Peyer's patch (tissue), 4 donors: ENCODE measurements at regions not wholly inside any gene's neighbourhood (a gene's known extent, or its start where the extent isn't known, plus 50 kb on each side); places are given as distances from the start of the nearest gene placed in this dataset.

Source experiments
- CTCF ChIP-seq, 6 experiments: fragments of 450-650 bp in 4 of 6; fragments of 200-600 bp in 2 of 6; sonication (generic) in 1 of 6; IDR thresholded peaks; one replicate each; pipeline ENCODE4 v1.5.1; 2017 to 2019; ENCODE audit warnings: antibody characterized with exemption in 6 of 6, mild to moderate bottlenecking in 3 of 6, moderate library complexity in 1 of 6
- POLR2A ChIP-seq, 2 donors: fragments of 450-650 bp; IDR thresholded peaks; one replicate each; pipeline ENCODE4 v1.5.1; 2017; ENCODE audit warnings: antibody characterized with exemption in 2 of 2, mild to moderate bottlenecking in 2 of 2, moderate library complexity in 2 of 2

GRCh38 chr7:35551321-35552081 is 143.4 kb downstream of the HERPUD2 start:
- TF ChIP-seq CTCF (IDR thresholded peaks at IDR 0.05) (no peak), POLR2A (IDR thresholded peaks at IDR 0.05) (no peak)
